OCI-LY7 (cell line): ENCODE measurements at regions not wholly inside any gene's neighbourhood (a gene's known extent, or its start where the extent isn't known, plus 50 kb on each side); places are given as distances from the start of the nearest gene placed in this dataset.

Experiments used
- EZH2phosphoT487 ChIP-seq: fragments of 200-600 bp; sonication (generic); IDR thresholded peaks from 2 replicates; pipeline ENCODE4 v1.6.1; 2018; ENCODE audit warnings: low read depth, borderline replicate concordance, mild to moderate bottlenecking, mixed run types, antibody characterized with exemption, low read length, moderate library complexity, mixed read lengths
- TF ChIP-seq, protein P1 (sequence below): fragments of 200-600 bp; sonication (generic); conservative IDR thresholded peaks from 2 replicates; pipeline ENCODE4 v1.5.1; 2014; ENCODE audit warnings: mild to moderate bottlenecking, antibody characterized with exemption, low read length, moderate library complexity, mixed read lengths

DNA sequence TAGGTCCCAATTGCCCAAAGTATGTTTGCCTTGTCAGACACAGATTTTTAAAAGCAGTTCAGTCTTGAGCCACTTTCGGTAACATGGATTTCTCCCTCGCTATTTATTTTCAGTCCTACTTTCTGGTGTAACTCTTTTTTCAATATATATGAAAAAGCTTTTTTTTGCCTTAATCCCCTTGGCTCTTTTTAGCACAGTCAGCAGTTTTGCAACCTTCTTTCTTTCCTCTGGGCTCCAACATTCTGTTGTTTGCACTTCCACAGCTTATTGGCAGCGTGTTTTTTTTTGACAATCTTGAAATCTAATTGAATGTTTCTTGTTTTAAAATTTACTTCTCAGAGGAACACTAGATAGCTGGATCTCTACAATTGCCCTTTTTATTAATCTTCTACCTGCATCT, 429.3 kb upstream of the NBEA start:
- TF ChIP-seq EZH2phosphoT487: no peak
- TF ChIP-seq, protein P1, sequence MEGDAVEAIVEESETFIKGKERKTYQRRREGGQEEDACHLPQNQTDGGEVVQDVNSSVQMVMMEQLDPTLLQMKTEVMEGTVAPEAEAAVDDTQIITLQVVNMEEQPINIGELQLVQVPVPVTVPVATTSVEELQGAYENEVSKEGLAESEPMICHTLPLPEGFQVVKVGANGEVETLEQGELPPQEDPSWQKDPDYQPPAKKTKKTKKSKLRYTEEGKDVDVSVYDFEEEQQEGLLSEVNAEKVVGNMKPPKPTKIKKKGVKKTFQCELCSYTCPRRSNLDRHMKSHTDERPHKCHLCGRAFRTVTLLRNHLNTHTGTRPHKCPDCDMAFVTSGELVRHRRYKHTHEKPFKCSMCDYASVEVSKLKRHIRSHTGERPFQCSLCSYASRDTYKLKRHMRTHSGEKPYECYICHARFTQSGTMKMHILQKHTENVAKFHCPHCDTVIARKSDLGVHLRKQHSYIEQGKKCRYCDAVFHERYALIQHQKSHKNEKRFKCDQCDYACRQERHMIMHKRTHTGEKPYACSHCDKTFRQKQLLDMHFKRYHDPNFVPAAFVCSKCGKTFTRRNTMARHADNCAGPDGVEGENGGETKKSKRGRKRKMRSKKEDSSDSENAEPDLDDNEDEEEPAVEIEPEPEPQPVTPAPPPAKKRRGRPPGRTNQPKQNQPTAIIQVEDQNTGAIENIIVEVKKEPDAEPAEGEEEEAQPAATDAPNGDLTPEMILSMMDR: no peak
